ENCODE measurements at regions not wholly inside any gene's neighbourhood (a gene's known extent, or its start where the extent isn't known, plus 50 kb on each side); places are given as distances from the start of the nearest gene placed in this dataset.
"Not testable (repeated sequence)": the region's sequence is repeated elsewhere in the genome, so short reads cannot be mapped to it uniquely, and the experiment has no call there.

DNA sequence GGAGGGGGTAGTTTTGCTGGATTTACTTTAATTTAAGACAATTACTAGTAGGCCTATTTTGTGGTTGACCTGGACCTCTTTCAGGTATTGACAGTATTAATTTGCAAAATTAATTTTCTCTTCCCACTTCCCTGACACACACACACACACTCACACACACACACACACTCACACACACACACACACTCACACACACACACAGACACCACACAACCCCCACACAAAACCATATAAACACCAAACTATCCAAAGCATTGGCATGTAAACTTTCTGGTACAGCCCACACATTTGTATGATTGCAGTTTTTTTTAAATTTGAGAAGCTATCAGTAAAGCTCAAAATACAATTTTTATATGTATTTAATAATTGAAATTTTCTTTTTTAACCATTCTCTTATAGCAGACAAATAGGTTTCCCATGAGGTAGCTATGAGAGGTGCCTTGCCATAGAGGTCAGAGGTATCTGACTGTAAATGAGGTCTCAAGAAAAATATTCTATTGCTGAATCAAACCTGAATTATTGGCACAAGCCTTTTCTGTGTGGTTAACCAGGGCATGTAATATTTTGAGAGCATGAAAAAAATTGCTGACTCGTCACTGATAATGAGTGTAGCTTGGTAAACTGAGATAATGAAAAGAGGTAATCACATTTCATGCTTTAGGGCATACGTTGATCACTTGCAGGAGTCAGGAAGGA lies 306.5 kb downstream of the GATA3 start:
- ATAC-seq (ENCODE audit: low read depth) (no peak), DNase-seq (no peak)
- Mint-ChIP-seq H3K4me1 (peaks cover 30% of the 10 kb centered on the region), H3K27ac (no peak overlapping the region), H3K9me3 (peaks cover 5% of the 10 kb centered on the region), H3K27me3 (peaks cover 9% of the 10 kb centered on the region), H3K4me3 (no peak overlapping the region), H3K36me3 (peaks cover 14% of the 10 kb centered on the region)
- POLR2A ChIA-PET: no interaction called here

- POLR2A ChIA-PET: no interaction called here
- ATAC-seq (ENCODE audit: low read depth): no peak
- no peak for DNase-seq
Measured at GRCh38 chr10:8361510-8361844, 307.0 kb downstream of the GATA3 start.

GRCh38 chr10:8365935-8366911 lies 311.7 kb downstream of the GATA3 start:
- peak overlapping the region; percentile 26 for H3K27ac Mint-ChIP-seq
- peaks cover 34% of the 10 kb centered on the region for H3K4me1 Mint-ChIP-seq
- H3K4me3 Mint-ChIP-seq: no peak overlapping the region

More at GRCh38 chr10:8361510-8361844, 307.0 kb downstream of the GATA3 start:
- H3K27ac Mint-ChIP-seq: no peak overlapping the region
- H3K9me3 Mint-ChIP-seq: peaks cover 5% of the 10 kb centered on the region
- no peak overlapping the region for H3K4me3 Mint-ChIP-seq
- H3K27me3 Mint-ChIP-seq: peaks cover 5% of the 10 kb centered on the region
- peaks cover 14% of the 10 kb centered on the region for H3K36me3 Mint-ChIP-seq
- peaks cover 33% of the 10 kb centered on the region for H3K4me1 Mint-ChIP-seq

GRCh38 chr10:8367672-8368411 lies 313.4 kb downstream of the GATA3 start:
- peaks cover 27% of the 10 kb centered on the region for H3K4me1 Mint-ChIP-seq
- H3K27ac Mint-ChIP-seq: not testable (repeated sequence)

More at GRCh38 chr10:8365935-8366911, 311.7 kb downstream of the GATA3 start:
- POLR2A ChIA-PET: interaction anchor here (0.6 to 1.6 kb wide), 2 partner anchors 34 to 581 kb away, joined by 3 read pairs; no protein-coding TSS in a partner anchor
- no peaks in the 10 kb centered on the region for H3K27me3 Mint-ChIP-seq
- DNase-seq (no peak), ATAC-seq (ENCODE audit: low read depth) (no peak)
- H3K36me3 Mint-ChIP-seq: peaks cover 12% of the 10 kb centered on the region
- peaks cover 5% of the 10 kb centered on the region for H3K9me3 Mint-ChIP-seq

GRCh38 chr10:8369666-8370065 lies 315.2 kb downstream of the GATA3 start:
- no peak for ATAC-seq (ENCODE audit: low read depth)
- H3K9me3 Mint-ChIP-seq: peaks cover 5% of the 10 kb centered on the region
- no peak for DNase-seq
- H3K36me3 Mint-ChIP-seq: peaks cover 5% of the 10 kb centered on the region
- H3K27ac Mint-ChIP-seq: no peak overlapping the region
- POLR2A ChIA-PET: no interaction called here
- H3K27me3 Mint-ChIP-seq: no peaks in the 10 kb centered on the region
- H3K4me1 Mint-ChIP-seq: peaks cover 16% of the 10 kb centered on the region
- no peak overlapping the region for H3K4me3 Mint-ChIP-seq

More at GRCh38 chr10:8367672-8368411, 313.4 kb downstream of the GATA3 start:
- H3K4me3 Mint-ChIP-seq; ATAC-seq (ENCODE audit: low read depth); DNase-seq; H3K27me3 Mint-ChIP-seq; POLR2A ChIA-PET; H3K9me3 Mint-ChIP-seq: not testable (repeated sequence)
- H3K36me3 Mint-ChIP-seq: peaks cover 12% of the 10 kb centered on the region

DNA sequence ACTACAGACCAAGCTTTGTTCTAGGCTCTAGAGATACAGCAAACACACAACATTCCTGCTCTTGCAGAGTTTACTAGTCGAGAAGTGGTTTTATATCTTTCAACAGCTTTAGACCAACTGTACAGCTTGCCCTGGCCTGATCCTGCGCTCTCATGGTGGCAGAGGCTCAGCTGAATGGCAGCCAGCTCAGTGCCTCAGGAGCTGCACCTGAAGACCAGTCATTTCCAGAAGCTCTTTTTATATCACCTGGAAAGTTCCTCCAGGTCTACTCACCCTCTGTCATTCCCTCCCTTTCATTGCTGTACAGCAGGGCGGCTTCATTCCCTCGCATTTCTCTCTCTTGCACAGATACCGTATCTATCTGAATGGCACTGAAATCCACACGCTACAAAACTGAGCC lies 319.8 kb downstream of the GATA3 start:
- no peaks in the 10 kb centered on the region for H3K36me3 Mint-ChIP-seq
- H3K27ac Mint-ChIP-seq: no peak overlapping the region
- POLR2A ChIA-PET: no interaction called here
- no peak for DNase-seq
- H3K4me1 Mint-ChIP-seq: peaks cover 3% of the 10 kb centered on the region
- no peaks in the 10 kb centered on the region for H3K9me3 Mint-ChIP-seq
- ATAC-seq (ENCODE audit: low read depth): no peak
- no peaks in the 10 kb centered on the region for H3K27me3 Mint-ChIP-seq
- H3K4me3 Mint-ChIP-seq: no peak overlapping the region

GRCh38 chr10:8375137-8375536 lies 320.6 kb downstream of the GATA3 start:
- Mint-ChIP-seq H3K27me3 (peaks cover 3% of the 10 kb centered on the region), H3K36me3 (no peaks in the 10 kb centered on the region), H3K9me3 (no peaks in the 10 kb centered on the region), H3K4me3 (no peak overlapping the region), H3K27ac (no peak overlapping the region), H3K4me1 (no peaks in the 10 kb centered on the region)
- no peak for ATAC-seq (ENCODE audit: low read depth)
- POLR2A ChIA-PET: no interaction called here
- DNase-seq: no peak

DNA sequence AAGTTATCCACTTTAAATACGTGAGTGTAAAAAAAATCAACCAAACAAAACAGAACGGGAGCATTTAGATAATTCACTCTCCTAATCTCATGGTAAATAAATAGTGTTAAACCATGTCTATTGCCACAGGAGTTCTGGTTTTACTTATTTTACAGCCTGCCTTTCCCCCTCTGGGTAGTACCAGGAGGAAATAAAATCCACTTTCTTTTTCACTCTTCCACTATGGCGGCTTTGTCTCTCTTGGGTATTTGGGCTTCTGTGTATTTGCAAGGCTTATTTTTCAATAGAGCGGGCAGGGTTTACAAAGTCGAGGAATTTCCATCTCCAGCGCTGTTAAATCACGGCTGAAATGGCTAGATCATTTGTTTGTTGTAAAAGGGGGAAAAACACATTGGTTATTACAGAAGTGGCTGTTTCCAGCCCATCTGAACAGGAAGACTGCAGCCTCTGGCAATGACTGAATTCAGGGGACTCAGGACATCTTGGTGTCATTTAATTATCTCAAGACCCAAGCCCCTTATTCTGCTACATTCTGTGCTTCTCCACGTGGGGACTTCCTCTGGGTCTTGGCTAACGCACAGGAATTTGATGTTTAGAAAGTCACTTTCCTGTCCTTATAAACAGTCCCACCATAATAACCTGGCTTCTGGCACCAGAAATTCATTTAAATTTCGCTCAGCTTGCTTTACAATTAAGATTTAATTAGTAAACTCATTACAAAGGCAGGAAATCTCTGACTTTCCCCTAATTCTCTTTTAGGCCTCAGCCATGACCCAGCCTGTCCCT lies 323.9 kb downstream of the GATA3 start:
- DNase-seq (no peak), ATAC-seq (ENCODE audit: low read depth) (no peak)
- POLR2A ChIA-PET: no interaction called here
- peaks cover 4% of the 10 kb centered on the region for H3K27me3 Mint-ChIP-seq
- H3K9me3 Mint-ChIP-seq: no peaks in the 10 kb centered on the region
- peaks cover 2% of the 10 kb centered on the region for H3K4me1 Mint-ChIP-seq
- no peaks in the 10 kb centered on the region for H3K36me3 Mint-ChIP-seq
- H3K4me3 Mint-ChIP-seq: no peak overlapping the region
- H3K27ac Mint-ChIP-seq: no peak overlapping the region

- no peak for ATAC-seq (ENCODE audit: low read depth)
- peaks cover 2% of the 10 kb centered on the region for H3K9me3 Mint-ChIP-seq
- POLR2A ChIA-PET: no interaction called here
- no peak overlapping the region for H3K27ac Mint-ChIP-seq
- peaks cover 8% of the 10 kb centered on the region for H3K27me3 Mint-ChIP-seq
- H3K4me1 Mint-ChIP-seq: peaks cover 2% of the 10 kb centered on the region
- peaks cover 2% of the 10 kb centered on the region for H3K36me3 Mint-ChIP-seq
- H3K4me3 Mint-ChIP-seq: no peak overlapping the region
- DNase-seq: no peak
Measured at GRCh38 chr10:8379906-8380832, 325.7 kb downstream of the GATA3 start.

DNA sequence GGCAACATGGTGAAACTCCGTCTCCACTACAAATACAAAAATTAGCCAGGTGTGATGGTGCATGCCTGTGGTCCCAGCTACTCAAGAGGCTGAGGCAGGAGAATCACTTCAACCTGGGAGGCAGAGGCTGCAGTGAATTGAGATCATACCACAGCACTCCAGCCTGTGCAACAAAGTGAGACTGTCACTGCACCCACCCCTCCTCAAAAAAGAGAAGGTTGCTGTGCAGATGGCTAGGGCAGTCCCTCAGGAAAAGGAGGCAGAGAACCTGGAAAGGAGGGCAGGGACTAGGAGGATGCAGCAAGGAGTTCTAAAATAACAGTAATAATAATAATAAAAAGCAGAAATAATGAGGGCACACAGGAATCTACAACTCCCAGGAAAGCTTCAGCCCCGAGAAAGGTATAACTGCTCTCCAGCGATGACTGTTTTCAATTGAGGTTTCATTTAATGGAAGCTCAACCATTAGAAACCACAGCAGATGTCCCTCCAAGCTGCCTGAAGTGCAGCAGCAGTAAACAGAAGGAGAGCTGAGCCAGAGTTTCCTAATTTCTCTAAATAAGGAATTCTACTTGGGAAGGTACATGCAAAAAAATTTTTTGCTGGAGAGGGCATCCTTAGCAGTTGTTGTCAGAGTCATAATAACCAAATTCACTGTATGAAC lies 326.5 kb downstream of the GATA3 start:
- POLR2A ChIA-PET: no interaction called here
- Mint-ChIP-seq H3K4me1 (peaks cover 2% of the 10 kb centered on the region), H3K27ac (no peak overlapping the region), H3K36me3 (peaks cover 2% of the 10 kb centered on the region), H3K4me3 (no peak overlapping the region), H3K9me3 (peaks cover 2% of the 10 kb centered on the region), H3K27me3 (peaks cover 10% of the 10 kb centered on the region)
- DNase-seq (no peak), ATAC-seq (ENCODE audit: low read depth) (no peak)

DNA sequence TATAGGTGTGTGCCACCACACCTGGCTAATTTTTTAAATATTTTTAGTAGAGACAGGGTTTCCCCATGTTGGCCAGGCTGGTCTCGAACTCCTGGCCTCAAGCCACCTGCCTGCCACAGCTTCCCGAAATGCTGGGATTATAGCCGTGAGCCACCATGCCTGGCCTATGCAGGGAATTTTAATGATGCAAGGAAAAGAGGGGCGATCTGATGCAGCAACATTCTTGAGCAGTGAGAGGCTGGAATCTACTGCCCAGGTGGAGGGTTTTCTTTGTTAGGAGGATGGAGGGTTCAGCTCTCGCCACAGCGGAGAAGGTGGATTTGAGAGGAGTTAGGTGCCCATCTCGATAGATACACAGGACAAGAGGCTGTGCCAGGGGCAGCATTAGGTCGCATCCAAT lies 332.3 kb downstream of the GATA3 start:
- peaks cover 3% of the 10 kb centered on the region for H3K36me3 Mint-ChIP-seq
- peaks cover 3% of the 10 kb centered on the region for H3K4me1 Mint-ChIP-seq
- peaks cover 6% of the 10 kb centered on the region for H3K27me3 Mint-ChIP-seq
- no peak overlapping the region for H3K4me3 Mint-ChIP-seq
- no peak overlapping the region for H3K27ac Mint-ChIP-seq
- peaks cover 7% of the 10 kb centered on the region for H3K9me3 Mint-ChIP-seq
- ATAC-seq (ENCODE audit: low read depth) (no peak), DNase-seq (no peak)
- POLR2A ChIA-PET: no interaction called here

GRCh38 chr10:8389630-8390029 lies 335.1 kb downstream of the GATA3 start:
- ATAC-seq (ENCODE audit: low read depth) (no peak), DNase-seq (no peak)
- H3K27me3 Mint-ChIP-seq: peaks cover 2% of the 10 kb centered on the region
- peaks cover 1% of the 10 kb centered on the region for H3K4me1 Mint-ChIP-seq
- H3K9me3 Mint-ChIP-seq: peaks cover 10% of the 10 kb centered on the region
- no peak overlapping the region for H3K4me3 Mint-ChIP-seq
- peaks cover 1% of the 10 kb centered on the region for H3K36me3 Mint-ChIP-seq
- POLR2A ChIA-PET: no interaction called here
- H3K27ac Mint-ChIP-seq: no peak overlapping the region

Measured in activated naive CD8-positive, alpha-beta T cell treated with anti-CD3 and anti-CD28 coated beads, Interleukin-2, amount 10 ng/mL, durations not matched to agents 7 days and 5 days (primary cell).